ENCODE measurements at regions not wholly inside any gene's neighbourhood (a gene's known extent, or its start where the extent isn't known, plus 50 kb on each side); places are given as distances from the start of the nearest gene placed in this dataset.
"Not testable (repeated sequence)": the region's sequence is repeated elsewhere in the genome, so short reads cannot be mapped to it uniquely, and the experiment has no call there.

GRCh38 chr13:84697591-84697990 lies 815.3 kb upstream of the SLITRK1 start:
- DNase-seq, result not testable (repeated sequence)

- DNase-seq, result no peak
These were observed 804.7 kb upstream of the SLITRK1 start for GRCh38 chr13:84686973-84687372.

- no peak for DNase-seq
These were observed 804.2 kb upstream of the SLITRK1 start for GRCh38 chr13:84686458-84686857.

- DNase-seq, result no peak
These were observed 802.5 kb upstream of the SLITRK1 start for GRCh38 chr13:84684804-84685203.

- no peak for DNase-seq
These were observed 801.9 kb upstream of the SLITRK1 start for GRCh38 chr13:84684048-84684662.

- no peak for DNase-seq
These were observed 801.2 kb upstream of the SLITRK1 start for GRCh38 chr13:84683448-84683847.

GRCh38 chr13:84677836-84678235 lies 795.6 kb upstream of the SLITRK1 start:
- DNase-seq, result no peak

GRCh38 chr13:84672616-84673015 lies 790.3 kb upstream of the SLITRK1 start:
- no peak for DNase-seq

- no peak for DNase-seq
These were observed 788.0 kb upstream of the SLITRK1 start for GRCh38 chr13:84670245-84670644.

- DNase-seq, result no peak
These were observed 786.4 kb upstream of the SLITRK1 start for GRCh38 chr13:84668637-84669036.

GRCh38 chr13:84662491-84662890 lies 780.2 kb upstream of the SLITRK1 start:
- no peak for DNase-seq

GRCh38 chr13:84661718-84662117 lies 779.4 kb upstream of the SLITRK1 start:
- DNase-seq, result no peak

GRCh38 chr13:84659359-84659661 lies 777.0 kb upstream of the SLITRK1 start:
- no peak for DNase-seq

- no peak for DNase-seq
These were observed 776.5 kb upstream of the SLITRK1 start for GRCh38 chr13:84658491-84659358.

GRCh38 chr13:84655677-84656076 lies 773.4 kb upstream of the SLITRK1 start:
- no peak for DNase-seq

GRCh38 chr13:84654654-84655275 lies 772.5 kb upstream of the SLITRK1 start:
- DNase-seq, result no peak

GRCh38 chr13:84653915-84654534 lies 771.8 kb upstream of the SLITRK1 start:
- no peak for DNase-seq

GRCh38 chr13:84651705-84652104 lies 769.4 kb upstream of the SLITRK1 start:
- no peak for DNase-seq

- DNase-seq, result no peak
These were observed 769.0 kb upstream of the SLITRK1 start for GRCh38 chr13:84651288-84651687.

GRCh38 chr13:84649853-84650252 lies 767.6 kb upstream of the SLITRK1 start:
- no peak for DNase-seq

- DNase-seq, result no peak
These were observed 765.9 kb upstream of the SLITRK1 start for GRCh38 chr13:84648069-84648640.

- DNase-seq, result no peak
These were observed 764.7 kb upstream of the SLITRK1 start for GRCh38 chr13:84646957-84647356.
